ENCODE measurements at regions not wholly inside any gene's neighbourhood (a gene's known extent, or its start where the extent isn't known, plus 50 kb on each side); places are given as distances from the start of the nearest gene placed in this dataset.

DNA sequence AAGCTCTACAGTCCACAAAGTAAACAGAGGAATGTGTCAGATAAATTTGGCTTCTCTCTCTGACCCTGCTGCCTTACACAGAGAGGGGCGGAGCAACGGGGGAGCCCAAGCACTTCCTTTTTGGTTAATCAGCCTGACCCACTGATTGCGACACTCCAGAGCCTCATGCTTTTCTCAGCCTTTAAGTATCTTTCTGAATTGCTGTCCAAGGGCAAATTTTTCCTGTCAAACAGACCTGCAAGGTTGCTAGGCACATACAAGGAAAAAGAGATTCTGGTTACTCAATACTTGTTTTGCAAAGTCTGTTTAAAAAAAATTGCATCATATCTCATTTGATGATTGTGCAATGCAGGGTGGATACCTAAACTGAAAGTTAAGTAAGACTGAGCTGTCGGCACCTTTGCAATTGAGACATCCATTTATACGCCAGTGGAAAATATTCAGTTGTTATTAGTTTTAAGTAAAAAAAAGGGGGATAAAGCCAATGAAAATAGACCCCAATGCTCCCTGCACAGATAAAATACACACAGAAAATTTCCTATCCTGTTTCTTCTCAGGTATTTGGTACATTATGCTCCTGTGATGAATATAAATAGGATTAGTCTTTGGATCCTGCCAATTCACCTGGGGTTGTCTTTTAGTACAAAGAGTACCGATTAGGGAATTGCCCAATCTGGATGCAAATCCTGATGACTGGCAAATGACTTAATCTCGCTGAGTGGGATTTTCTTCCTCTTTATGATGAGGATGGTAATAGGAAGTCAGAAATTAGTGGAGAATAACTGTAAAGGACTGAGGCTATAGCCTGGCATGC, 260.2 kb upstream of the TRIB2 start:
- no peaks in the 10 kb centered on the region for H3K9me1 ChIP-seq (ENCODE audit: control insufficient read depth, extremely low read depth, insufficient read depth, low read length)
- H3K4me3 ChIP-seq (ENCODE audit: control insufficient read depth in 2 of 3, extremely low read depth in 1 of 3, insufficient read depth in 2 of 3, low read depth in 1 of 3, low read length in 3 of 3): peak overlapping the region in 2 of 3 experiments; percentile 56 to 62
- no peaks in the 10 kb centered on the region for H3K27me3 ChIP-seq (ENCODE audit: control insufficient read depth, extremely low read depth, insufficient read depth, low read length)
- H3K36me3 ChIP-seq (ENCODE audit: control insufficient read depth in 2 of 2, extremely low read depth in 1 of 2, insufficient read depth in 2 of 2, low read length in 2 of 2): no peaks in the 10 kb centered on the region
- peak overlapping the region; percentile 85 for H2AFZ ChIP-seq (ENCODE audit: control insufficient read depth, low read length)
- peak overlapping the region; percentile 88 for H3K4me2 ChIP-seq (ENCODE audit: control insufficient read depth, extremely low read depth, insufficient read depth, low read depth, low read length)
- no peaks in the 10 kb centered on the region for H3K9me3 ChIP-seq (ENCODE audit: control insufficient read depth, low read depth, low read length)
- DNase-seq (ENCODE audit: low read depth, low spot score): peak; percentile 86
- no peaks in the 10 kb centered on the region for H3K79me2 ChIP-seq (ENCODE audit: control insufficient read depth, insufficient read depth, low read length)
- dilution Hi-C loops (cut with MboI; ENCODE audit: extremely low pct_ligation_motif_present, low sequenced_read_pairs): no loop called here
- H3K27ac ChIP-seq (ENCODE audit: control insufficient read depth, insufficient read depth, low read length): peak overlapping the region; percentile 91
- H4K20me1 ChIP-seq (ENCODE audit: control insufficient read depth, extremely low read depth, insufficient read depth, low read length): no peaks in the 10 kb centered on the region
- peaks cover 10% of the 10 kb centered on the region for H3K4me1 ChIP-seq (ENCODE audit: control insufficient read depth, extremely low read depth, insufficient read depth, low read length)
- peak overlapping the region; percentile 56 for H3K9ac ChIP-seq (ENCODE audit: control insufficient read depth, extremely low read depth, insufficient read depth, low read length)
- peak; percentile 89 for FAIRE-seq
- TF ChIP-seq EZH2 (IDR thresholded peaks at IDR 0.05; ENCODE audit: low read length): no peak
- TF ChIP-seq, protein P1, sequence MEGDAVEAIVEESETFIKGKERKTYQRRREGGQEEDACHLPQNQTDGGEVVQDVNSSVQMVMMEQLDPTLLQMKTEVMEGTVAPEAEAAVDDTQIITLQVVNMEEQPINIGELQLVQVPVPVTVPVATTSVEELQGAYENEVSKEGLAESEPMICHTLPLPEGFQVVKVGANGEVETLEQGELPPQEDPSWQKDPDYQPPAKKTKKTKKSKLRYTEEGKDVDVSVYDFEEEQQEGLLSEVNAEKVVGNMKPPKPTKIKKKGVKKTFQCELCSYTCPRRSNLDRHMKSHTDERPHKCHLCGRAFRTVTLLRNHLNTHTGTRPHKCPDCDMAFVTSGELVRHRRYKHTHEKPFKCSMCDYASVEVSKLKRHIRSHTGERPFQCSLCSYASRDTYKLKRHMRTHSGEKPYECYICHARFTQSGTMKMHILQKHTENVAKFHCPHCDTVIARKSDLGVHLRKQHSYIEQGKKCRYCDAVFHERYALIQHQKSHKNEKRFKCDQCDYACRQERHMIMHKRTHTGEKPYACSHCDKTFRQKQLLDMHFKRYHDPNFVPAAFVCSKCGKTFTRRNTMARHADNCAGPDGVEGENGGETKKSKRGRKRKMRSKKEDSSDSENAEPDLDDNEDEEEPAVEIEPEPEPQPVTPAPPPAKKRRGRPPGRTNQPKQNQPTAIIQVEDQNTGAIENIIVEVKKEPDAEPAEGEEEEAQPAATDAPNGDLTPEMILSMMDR (optimal IDR thresholded peaks at IDR 0.05 in 1 of 3, IDR thresholded peaks at IDR 0.05 in 1 of 3, conservative IDR thresholded peaks at IDR 0.05 in 1 of 3; ENCODE audit: extremely low read depth in 1 of 3, insufficient read depth in 2 of 3, low read length in 3 of 3): no peak

DNA sequence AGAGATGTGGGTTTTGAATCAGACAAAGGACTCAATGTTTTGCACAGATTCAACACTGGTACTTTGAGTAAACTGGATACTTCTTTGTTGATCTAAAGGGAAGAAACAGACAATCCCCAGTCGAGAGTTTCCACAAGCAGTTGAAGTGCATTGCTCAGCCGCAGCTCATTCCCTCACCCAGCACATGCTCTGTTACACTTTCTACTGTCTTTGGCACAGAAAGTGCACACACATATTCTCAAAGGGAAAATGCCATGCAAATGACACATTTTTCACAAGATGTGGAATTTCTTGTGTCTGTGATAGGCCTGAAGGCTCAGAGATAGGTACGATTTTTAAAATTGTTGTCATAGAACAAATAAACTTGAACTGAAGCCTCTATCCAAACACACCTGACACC, 258.9 kb upstream of the TRIB2 start:
- H3K4me1 ChIP-seq (ENCODE audit: control insufficient read depth, extremely low read depth, insufficient read depth, low read length): peaks cover 8% of the 10 kb centered on the region
- no peak overlapping the region for H3K27ac ChIP-seq (ENCODE audit: control insufficient read depth, insufficient read depth, low read length)
- TF ChIP-seq, protein P1 (optimal IDR thresholded peaks at IDR 0.05 in 1 of 3, IDR thresholded peaks at IDR 0.05 in 1 of 3, conservative IDR thresholded peaks at IDR 0.05 in 1 of 3; ENCODE audit: extremely low read depth in 1 of 3, insufficient read depth in 2 of 3, low read length in 3 of 3): no peak
- TF ChIP-seq EZH2 (IDR thresholded peaks at IDR 0.05; ENCODE audit: low read length): no peak
- no peak overlapping the region for H2AFZ ChIP-seq (ENCODE audit: control insufficient read depth, low read length)
- H3K9me1 ChIP-seq (ENCODE audit: control insufficient read depth, extremely low read depth, insufficient read depth, low read length): no peaks in the 10 kb centered on the region
- H3K4me3 ChIP-seq (ENCODE audit: control insufficient read depth in 2 of 3, extremely low read depth in 1 of 3, insufficient read depth in 2 of 3, low read depth in 1 of 3, low read length in 3 of 3): no peak overlapping the region
- no peaks in the 10 kb centered on the region for H3K79me2 ChIP-seq (ENCODE audit: control insufficient read depth, insufficient read depth, low read length)
- no peaks in the 10 kb centered on the region for H3K27me3 ChIP-seq (ENCODE audit: control insufficient read depth, extremely low read depth, insufficient read depth, low read length)
- dilution Hi-C loops (cut with MboI; ENCODE audit: extremely low pct_ligation_motif_present, low sequenced_read_pairs): no loop called here
- H3K4me2 ChIP-seq (ENCODE audit: control insufficient read depth, extremely low read depth, insufficient read depth, low read depth, low read length): no peak overlapping the region
- H3K9ac ChIP-seq (ENCODE audit: control insufficient read depth, extremely low read depth, insufficient read depth, low read length): no peak overlapping the region
- DNase-seq (ENCODE audit: low read depth, low spot score) (no peak), FAIRE-seq (no peak)
- no peaks in the 10 kb centered on the region for H4K20me1 ChIP-seq (ENCODE audit: control insufficient read depth, extremely low read depth, insufficient read depth, low read length)
- H3K9me3 ChIP-seq (ENCODE audit: control insufficient read depth, low read depth, low read length): no peaks in the 10 kb centered on the region
- H3K36me3 ChIP-seq (ENCODE audit: control insufficient read depth in 2 of 2, extremely low read depth in 1 of 2, insufficient read depth in 2 of 2, low read length in 2 of 2): no peaks in the 10 kb centered on the region
